ENCODE measurements at regions not wholly inside any gene's neighbourhood (a gene's known extent, or its start where the extent isn't known, plus 50 kb on each side); places are given as distances from the start of the nearest gene placed in this dataset.

GRCh38 chr6:119523556-119523955 lies 174.0 kb upstream of the MAN1A1 start:
- H3K14ac ChIP-seq (ENCODE audit: insufficient read length) = no peak overlapping the region
- H3K4ac ChIP-seq (replicated peaks; ENCODE audit: insufficient read length, low read depth, low read length) = no peak overlapping the region
- H3K56ac ChIP-seq (replicated peaks; ENCODE audit: insufficient read length, low read depth, low read length) = no peak overlapping the region
- H3K18ac ChIP-seq (ENCODE audit: extremely low read depth, low read length) = no peak overlapping the region
- H2AK5ac ChIP-seq (ENCODE audit: low read depth, low read length) = no peak overlapping the region
- no peaks in the 10 kb centered on the region for H3K9me3 ChIP-seq (ENCODE audit: insufficient read depth in 2 of 2, low read depth in 1 of 2, low read length in 1 of 2)
- no peaks in the 10 kb centered on the region for H3K23me2 ChIP-seq (ENCODE audit: low read depth, low read length)
- no peak overlapping the region for H2BK20ac ChIP-seq (ENCODE audit: low read length)
- no peak for FAIRE-seq
- no peaks in the 10 kb centered on the region for H3K79me1 ChIP-seq (ENCODE audit: low read depth, low read length)
- ChIA-PET POLR2A (ENCODE audit: partially characterized antibody) (no interaction called here), CTCF (ENCODE audit: partially characterized antibody) (interaction anchor here (0.5 to 1.5 kb wide), 2 partner anchors 11 to 403 kb away, joined by 3 to 5 read pairs; no protein-coding TSS in a partner anchor)
- H2BK5ac ChIP-seq (ENCODE audit: low read depth, low read length) = no peak overlapping the region
- no peak overlapping the region for H3K4me3 ChIP-seq (ENCODE audit: extremely low read depth in 1 of 4, insufficient read depth in 2 of 4, low read depth in 3 of 4, low read length in 4 of 4)
- H4K91ac ChIP-seq (replicated peaks; ENCODE audit: insufficient read length, low read length) = no peak overlapping the region
- no peak overlapping the region for H3K27ac ChIP-seq (ENCODE audit: low read depth, low read length)
- H3K27me3 ChIP-seq (replicated peaks in 1 of 4; ENCODE audit: control insufficient read depth in 3 of 4, extremely low read depth in 1 of 4, insufficient read depth in 3 of 4, low read length in 3 of 4) = no peaks in the 10 kb centered on the region
- H3K79me2 ChIP-seq (ENCODE audit: control insufficient read depth in 1 of 2, insufficient read depth in 2 of 2, low read length in 2 of 2) = no peaks in the 10 kb centered on the region
- H2AFZ ChIP-seq (ENCODE audit: low read length) = no peak overlapping the region
- H4K5ac ChIP-seq (ENCODE audit: insufficient read length, low read depth, low read length) = no peak overlapping the region
- no peaks in the 10 kb centered on the region for H3K36me3 ChIP-seq (ENCODE audit: control insufficient read depth in 2 of 4, insufficient read depth in 4 of 4, low read length in 3 of 4)
- no peak overlapping the region for H3K23ac ChIP-seq (ENCODE audit: insufficient read length)
- H2BK120ac ChIP-seq (replicated peaks; ENCODE audit: low read depth, low read length) = no peak overlapping the region
- TF ChIP-seq RFX5 (IDR thresholded peaks at IDR 0.05; ENCODE audit: borderline replicate concordance, low read depth, low read length) (no peak), HDAC6 (IDR thresholded peaks at IDR 0.05; ENCODE audit: low read depth, low read length) (no peak), JUND (IDR thresholded peaks at IDR 0.05; ENCODE audit: low read length) (no peak), POLR2A (IDR thresholded peaks at IDR 0.05; ENCODE audit: control extremely low read depth in 1 of 2, low read depth in 2 of 2, low read length in 2 of 2) (no peak), BCL11A (IDR thresholded peaks at IDR 0.05; ENCODE audit: low read depth in 2 of 2, low read length in 2 of 2) (no peak), SP4 (IDR thresholded peaks at IDR 0.05; ENCODE audit: low read length) (no peak), SUZ12 (IDR thresholded peaks at IDR 0.05; ENCODE audit: low read length) (no peak), MAX (IDR thresholded peaks at IDR 0.05) (no peak), EP300 (IDR thresholded peaks at IDR 0.05; ENCODE audit: borderline replicate concordance in 1 of 2, low read depth in 2 of 2, low read length in 2 of 2) (no peak), HDAC2 (IDR thresholded peaks at IDR 0.05; ENCODE audit: borderline replicate concordance in 1 of 2, low read depth in 2 of 2, low read length in 2 of 2) (no peak)
- H3K9ac ChIP-seq (replicated peaks in 1 of 4; ENCODE audit: extremely low read depth in 1 of 4, low read depth in 3 of 4, low read length in 3 of 4) = no peak overlapping the region
- no peaks in the 10 kb centered on the region for H4K20me1 ChIP-seq (replicated peaks in 1 of 2; ENCODE audit: control insufficient read depth in 1 of 2, insufficient read depth in 2 of 2, low read length in 2 of 2)
- no peak overlapping the region for H2BK15ac ChIP-seq (ENCODE audit: low read length)
- no peak overlapping the region for H3K4me2 ChIP-seq (ENCODE audit: insufficient read depth in 1 of 2, low read depth in 2 of 2, low read length in 2 of 2)
- no peak for DNase-seq (ENCODE audit: low read depth in 1 of 2, low spot score in 2 of 2)
- H2BK12ac ChIP-seq (ENCODE audit: low read depth, low read length) = no peak overlapping the region
- peaks cover 0 to 5% (median 2%) of the 10 kb centered on the region in 4 experiments; a peak in 2 of 7 replicates for H3K4me1 ChIP-seq (replicated peaks in 1 of 4; ENCODE audit: control insufficient read depth in 3 of 4, insufficient read depth in 4 of 4, low read length in 3 of 4)
- no peak overlapping the region for H4K8ac ChIP-seq (ENCODE audit: extremely low read depth, insufficient read depth, low read length)
- WGBS, 2 experiments (ENCODE audit: extremely low coverage in 1 of 2, insufficient coverage in 1 of 2, insufficient read length in 1 of 2, insufficient replicate concordance in 2 of 2, low coverage in 1 of 2, low lambda C conversion rate in 2 of 2, missing lambda C conversion rate in 1 of 2) = 71% methylated on average over 1 of the region's 1 CpG; no CpG with 5 or more reads in 1 of the 2 experiments
